ENCODE measurements at regions not wholly inside any gene's neighbourhood (a gene's known extent, or its start where the extent isn't known, plus 50 kb on each side); places are given as distances from the start of the nearest gene placed in this dataset.
"Not testable (repeated sequence)": the region's sequence is repeated elsewhere in the genome, so short reads cannot be mapped to it uniquely, and the experiment has no call there.

- in situ Hi-C loops (cut with MboI; ENCODE audit: low sequenced_read_pairs); H3K4me1 ChIP-seq; H3K36me3 ChIP-seq (replicated peaks); H3K4me3 ChIP-seq; H3K9me3 ChIP-seq; H3K27me3 ChIP-seq (ENCODE audit: low read depth); DNase-seq (ENCODE audit: low spot score in 2 of 2): not testable (repeated sequence)
Measured at GRCh38 chrX:71822314-71822713, 59.2 kb downstream of the CXorf49B start.

- H3K9me3 ChIP-seq, result no peaks in the 10 kb centered on the region
- no peaks in the 10 kb centered on the region for H3K36me3 ChIP-seq (replicated peaks)
- in situ Hi-C loops (cut with MboI; ENCODE audit: low sequenced_read_pairs), result no loop called here
- H3K4me3 ChIP-seq, result no peak overlapping the region
- no peaks in the 10 kb centered on the region for H3K27me3 ChIP-seq (ENCODE audit: low read depth)
- DNase-seq (ENCODE audit: low spot score in 2 of 2), result no peak
- no peaks in the 10 kb centered on the region for H3K4me1 ChIP-seq
Measured at GRCh38 chrX:71823391-71824057, 60.4 kb downstream of the CXorf49B start.

DNA sequence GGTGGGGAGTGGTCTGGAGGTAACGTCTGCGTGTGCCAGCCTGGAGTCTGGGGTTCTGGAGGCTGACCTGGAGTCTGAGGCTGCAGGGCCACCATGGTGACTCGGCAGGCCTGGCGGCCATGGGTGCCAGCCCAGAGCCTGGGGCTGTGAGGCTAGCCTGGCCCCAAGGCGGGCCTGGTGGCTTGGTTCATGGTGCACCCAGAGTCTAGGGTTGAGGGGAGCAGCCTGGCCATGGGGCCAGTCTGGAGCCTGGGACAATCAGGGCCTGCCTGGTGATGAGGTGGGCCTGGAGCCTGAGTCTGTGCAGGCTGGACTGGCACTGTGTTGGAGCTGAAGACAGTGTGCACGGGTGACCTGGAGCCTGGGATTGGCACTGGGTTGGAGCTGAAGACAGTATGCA is 64.9 kb downstream of the CXorf49B start:
- Histone ChIP-seq H3K4me3 (no peak overlapping the region), H3K36me3 (replicated peaks) (no peaks in the 10 kb centered on the region), H3K4me1 (no peaks in the 10 kb centered on the region), H3K9me3 (0 out of 2 replicates have a peak, but pooled peaks cover 2% of the 10 kb centered on the region), H3K27me3 (ENCODE audit: low read depth) (no peaks in the 10 kb centered on the region)
- in situ Hi-C loops (cut with MboI; ENCODE audit: low sequenced_read_pairs), result no loop called here
- DNase-seq (ENCODE audit: low spot score in 2 of 2), result no peak

DNA sequence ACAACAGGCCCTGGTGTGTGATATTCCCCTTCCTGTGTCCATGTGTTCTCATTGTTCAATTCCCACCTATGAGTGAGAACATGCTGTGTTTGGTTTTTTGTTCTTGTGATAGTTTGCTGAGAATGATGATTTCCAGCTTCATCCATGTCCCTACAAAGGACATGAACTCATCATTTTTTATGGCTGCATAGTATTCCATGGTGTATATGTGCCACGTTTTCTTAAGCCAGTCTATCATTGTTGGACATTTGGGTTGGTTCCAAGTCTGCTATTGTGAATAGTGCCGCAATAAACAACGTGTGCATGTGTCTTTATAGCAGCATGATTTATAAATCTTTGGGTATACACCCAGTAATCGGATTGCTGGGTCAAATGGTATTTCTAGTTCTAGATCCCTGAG is 72.6 kb upstream of the NHSL2 start:
- H3K4me3 ChIP-seq; H3K36me3 ChIP-seq (replicated peaks); H3K4me1 ChIP-seq; in situ Hi-C loops (cut with MboI; ENCODE audit: low sequenced_read_pairs); H3K9me3 ChIP-seq; DNase-seq (ENCODE audit: low spot score in 2 of 2); H3K27me3 ChIP-seq (ENCODE audit: low read depth): not testable (repeated sequence)

GRCh38 chrX:71846429-71846828 is 64.2 kb upstream of the NHSL2 start:
- no peaks in the 10 kb centered on the region for H3K9me3 ChIP-seq
- DNase-seq (ENCODE audit: low spot score in 2 of 2), result no peak
- H3K36me3 ChIP-seq (replicated peaks), result no peaks in the 10 kb centered on the region
- no peaks in the 10 kb centered on the region for H3K4me1 ChIP-seq
- no peak overlapping the region for H3K4me3 ChIP-seq
- H3K27me3 ChIP-seq (ENCODE audit: low read depth), result no peaks in the 10 kb centered on the region
- in situ Hi-C loops (cut with MboI; ENCODE audit: low sequenced_read_pairs), result no loop called here

DNA sequence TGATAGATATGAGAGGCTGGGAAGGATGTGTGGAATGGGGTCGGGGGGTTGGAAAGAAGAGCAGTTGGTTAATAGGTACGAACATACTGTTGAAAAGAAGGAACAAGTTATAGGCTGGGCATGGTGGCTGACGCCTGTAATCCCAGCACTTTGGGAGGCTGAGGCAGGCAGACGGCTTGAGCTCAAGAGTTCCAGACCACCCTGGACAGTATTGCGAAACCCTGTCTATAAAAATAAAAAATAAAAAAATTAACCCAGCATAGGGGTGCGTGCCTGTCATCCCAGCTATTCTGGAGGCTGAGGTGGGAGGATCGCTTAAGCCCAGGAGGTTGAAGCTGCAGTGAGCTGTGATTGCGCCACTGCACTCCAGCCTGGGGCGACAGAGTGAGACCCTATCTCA is 58.5 kb upstream of the NHSL2 start:
- Histone ChIP-seq H3K4me1 (no peaks in the 10 kb centered on the region), H3K9me3 (no peaks in the 10 kb centered on the region)
- in situ Hi-C loops (cut with MboI; ENCODE audit: low sequenced_read_pairs), result no loop called here

DNA sequence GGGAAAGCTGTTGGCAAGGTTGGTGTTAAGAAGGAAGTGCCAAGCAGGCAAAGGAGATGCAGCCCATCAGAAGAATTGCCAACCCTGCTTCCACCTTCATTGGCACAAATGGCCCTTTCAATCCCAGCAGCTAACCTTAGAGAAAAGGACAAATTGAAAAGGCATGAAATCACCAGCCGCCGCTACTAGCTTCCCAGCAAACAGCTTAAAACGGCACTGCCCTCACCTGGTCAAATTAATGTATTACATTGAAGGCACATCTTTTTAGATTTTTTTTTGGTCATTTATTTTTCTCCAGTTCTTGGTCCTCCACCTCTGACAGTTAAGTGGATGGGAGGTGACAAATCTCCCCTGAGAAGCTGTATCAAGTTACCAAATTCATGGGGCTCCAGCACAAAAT is 51.0 kb upstream of the NHSL2 start:
- Histone ChIP-seq H3K36me3 (replicated peaks) (no peaks in the 10 kb centered on the region), H3K4me3 (no peak overlapping the region), H3K4me1 (no peaks in the 10 kb centered on the region), H3K9me3 (no peaks in the 10 kb centered on the region), H3K27me3 (ENCODE audit: low read depth) (peaks cover 6% of the 10 kb centered on the region; the same call in 1 of the 2 replicates)
- DNase-seq (ENCODE audit: low spot score in 2 of 2), result peak; percentile 50 to 66
- in situ Hi-C loops (cut with MboI; ENCODE audit: low sequenced_read_pairs), result no loop called here

More for the DNA sequence above, 58.5 kb upstream of the NHSL2 start:
- no peak for DNase-seq (ENCODE audit: low spot score in 2 of 2)
- Histone ChIP-seq H3K27me3 (ENCODE audit: low read depth) (no peaks in the 10 kb centered on the region), H3K36me3 (replicated peaks) (no peaks in the 10 kb centered on the region), H3K4me3 (no peak overlapping the region)

Measured in HAP-1 (cell line).